Central memory CD4-positive, alpha-beta T cell (primary cell): ENCODE measurements at regions not wholly inside any gene's neighbourhood (a gene's known extent, or its start where the extent isn't known, plus 50 kb on each side); places are given as distances from the start of the nearest gene placed in this dataset.
"Not testable (repeated sequence)": the region's sequence is repeated elsewhere in the genome, so short reads cannot be mapped to it uniquely, and the experiment has no call there.

ENCODE experiments used
- DNase-seq: peaks from one replicate; pipeline ENCODE4 v3.0.0; 2022

- DNase-seq, result peak; percentile 47
Measured at GRCh38 chr10:28393956-28394568, 91.2 kb upstream of the MPP7 start.

- DNase-seq, result no peak
Measured at GRCh38 chr10:28396331-28396730, 93.5 kb upstream of the MPP7 start.

- no peak for DNase-seq
Measured at GRCh38 chr10:28397229-28397628, 94.4 kb upstream of the MPP7 start.

- DNase-seq, result no peak
Measured at GRCh38 chr10:28400176-28400575, 97.3 kb upstream of the MPP7 start.

GRCh38 chr10:28400681-28401080 is 97.8 kb upstream of the MPP7 start:
- no peak for DNase-seq

- not testable (repeated sequence) for DNase-seq
Measured at GRCh38 chr10:28402611-28403073, 99.8 kb upstream of the MPP7 start.

- DNase-seq, result no peak
Measured at GRCh38 chr10:28403090-28403489, 100.2 kb upstream of the MPP7 start.

- no peak for DNase-seq
Measured at GRCh38 chr10:28408237-28408777, 105.4 kb upstream of the MPP7 start.

GRCh38 chr10:28410420-28411135 is 107.7 kb upstream of the MPP7 start:
- DNase-seq, result no peak

- no peak for DNase-seq
Measured at GRCh38 chr10:28411136-28411460, 108.2 kb upstream of the MPP7 start.

- no peak for DNase-seq
Measured at GRCh38 chr10:28411648-28412047, 108.8 kb upstream of the MPP7 start.

- DNase-seq, result no peak
Measured at GRCh38 chr10:28418069-28418468, 114.8 kb upstream of the WAC start.

GRCh38 chr10:28425422-28425821 is 107.5 kb upstream of the WAC start:
- no peak for DNase-seq

- no peak for DNase-seq
Measured at GRCh38 chr10:28426392-28427159, 106.3 kb upstream of the WAC start.

- DNase-seq, result no peak
Measured at GRCh38 chr10:28427376-28427775, 105.5 kb upstream of the WAC start.

GRCh38 chr10:28429045-28429444 is 103.9 kb upstream of the WAC start:
- no peak for DNase-seq

GRCh38 chr10:28429573-28430216 is 103.2 kb upstream of the WAC start:
- no peak for DNase-seq

- DNase-seq, result no peak
Measured at GRCh38 chr10:28431139-28431538, 101.8 kb upstream of the WAC start.

GRCh38 chr10:28432210-28432676 is 100.7 kb upstream of the WAC start:
- DNase-seq, result peak; percentile 22

GRCh38 chr10:28434063-28434462 is 98.9 kb upstream of the WAC start:
- no peak for DNase-seq

- no peak for DNase-seq
Measured at GRCh38 chr10:28442403-28442802, 90.5 kb upstream of the WAC start.

- no peak for DNase-seq
Measured at GRCh38 chr10:28444031-28444430, 88.9 kb upstream of the WAC start.

GRCh38 chr10:28445516-28445915 is 87.4 kb upstream of the WAC start:
- no peak for DNase-seq
